ENCODE measurements at regions not wholly inside any gene's neighbourhood (a gene's known extent, or its start where the extent isn't known, plus 50 kb on each side); places are given as distances from the start of the nearest gene placed in this dataset.

DNA sequence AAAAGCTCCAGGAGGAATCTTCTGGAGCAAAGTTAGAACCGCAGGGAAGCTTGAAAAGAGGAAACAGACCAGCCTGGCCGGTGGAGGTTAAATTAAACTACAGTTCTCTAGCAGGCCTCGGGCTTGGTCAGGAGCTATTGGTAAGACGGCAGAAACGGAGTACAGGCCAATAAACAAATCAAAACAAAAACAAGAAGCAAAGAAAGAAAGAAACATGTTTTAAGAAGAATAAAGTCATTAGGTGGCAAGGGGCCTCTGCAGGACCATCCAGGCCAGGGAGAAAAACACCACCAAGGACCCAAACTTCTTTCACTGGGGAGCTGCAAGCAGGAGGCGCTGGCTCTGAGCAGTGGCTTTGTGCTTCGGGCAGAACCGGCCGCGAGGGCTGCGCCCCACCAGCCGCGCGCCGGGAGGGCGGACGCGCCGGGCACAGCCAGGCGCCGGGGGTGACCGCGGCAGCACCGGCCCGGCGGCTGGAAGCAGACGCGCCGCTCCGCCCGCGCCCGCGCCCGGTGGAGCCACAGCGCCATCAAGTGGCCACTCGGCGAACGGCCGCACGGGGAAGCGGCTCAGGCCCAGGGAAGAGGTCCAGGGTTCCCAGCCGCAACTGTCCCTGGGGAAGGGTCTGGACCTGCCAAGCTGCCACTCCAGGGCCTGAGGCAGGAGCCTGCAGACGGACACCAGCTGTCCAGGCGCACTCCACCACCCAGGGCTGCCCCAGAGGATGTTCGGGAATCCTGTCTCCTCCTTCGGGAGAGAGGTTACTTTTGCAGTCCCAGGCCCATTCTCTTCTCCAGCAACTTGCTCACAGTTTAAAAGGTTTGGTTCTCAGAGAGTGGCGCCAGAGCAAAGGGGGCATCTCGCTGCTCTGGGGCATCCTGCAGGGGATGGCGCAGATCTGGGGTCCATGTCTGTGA lies 419.4 kb downstream of the SOX9 start:
- no peak overlapping the region for H3K27ac Mint-ChIP-seq

DNA sequence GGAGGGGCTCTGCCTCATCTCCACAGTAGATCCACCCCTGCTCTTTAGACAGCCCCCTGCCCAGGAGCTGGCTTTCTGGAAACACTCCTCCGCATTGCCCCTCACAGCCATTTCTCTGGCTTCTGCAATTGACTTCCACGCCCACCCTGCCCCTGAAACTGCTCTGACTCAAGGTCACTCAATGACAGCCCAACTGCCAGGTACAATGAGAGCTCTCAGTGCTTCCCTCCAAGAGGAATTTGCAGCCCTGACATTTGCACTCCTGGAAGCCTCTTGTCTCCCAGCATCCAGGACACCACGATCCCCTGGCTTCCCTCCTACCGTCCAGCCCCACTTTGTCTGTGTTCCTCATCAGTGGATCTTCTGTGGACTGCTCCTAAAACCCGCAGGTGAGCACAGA lies 421.5 kb downstream of the SOX9 start:
- H3K27ac ChIP-seq (ENCODE audit: low read depth, low read length) = no peak overlapping the region
- 88% methylated on average over 4 to 5 of the region's 5 CpGs for WGBS, 2 experiments (ENCODE audit: insufficient coverage in 1 of 2, insufficient read length in 1 of 2)
- H3K27ac Mint-ChIP-seq = no peak overlapping the region
- H3K4me3 Mint-ChIP-seq = no peak overlapping the region
- no peak overlapping the region for H3K4me3 ChIP-seq (ENCODE audit: low read length)
- peaks cover 9% of the 10 kb centered on the region for H3K9me3 Mint-ChIP-seq
- TF ChIP-seq, protein P1, sequence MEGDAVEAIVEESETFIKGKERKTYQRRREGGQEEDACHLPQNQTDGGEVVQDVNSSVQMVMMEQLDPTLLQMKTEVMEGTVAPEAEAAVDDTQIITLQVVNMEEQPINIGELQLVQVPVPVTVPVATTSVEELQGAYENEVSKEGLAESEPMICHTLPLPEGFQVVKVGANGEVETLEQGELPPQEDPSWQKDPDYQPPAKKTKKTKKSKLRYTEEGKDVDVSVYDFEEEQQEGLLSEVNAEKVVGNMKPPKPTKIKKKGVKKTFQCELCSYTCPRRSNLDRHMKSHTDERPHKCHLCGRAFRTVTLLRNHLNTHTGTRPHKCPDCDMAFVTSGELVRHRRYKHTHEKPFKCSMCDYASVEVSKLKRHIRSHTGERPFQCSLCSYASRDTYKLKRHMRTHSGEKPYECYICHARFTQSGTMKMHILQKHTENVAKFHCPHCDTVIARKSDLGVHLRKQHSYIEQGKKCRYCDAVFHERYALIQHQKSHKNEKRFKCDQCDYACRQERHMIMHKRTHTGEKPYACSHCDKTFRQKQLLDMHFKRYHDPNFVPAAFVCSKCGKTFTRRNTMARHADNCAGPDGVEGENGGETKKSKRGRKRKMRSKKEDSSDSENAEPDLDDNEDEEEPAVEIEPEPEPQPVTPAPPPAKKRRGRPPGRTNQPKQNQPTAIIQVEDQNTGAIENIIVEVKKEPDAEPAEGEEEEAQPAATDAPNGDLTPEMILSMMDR (conservative IDR thresholded peaks at IDR 0.05) = no peak
- H3K27me3 Mint-ChIP-seq (ENCODE audit: insufficient read depth) = peaks cover 32% of the 10 kb centered on the region
- H3K4me1 ChIP-seq (ENCODE audit: control insufficient read depth, insufficient read depth, low read length) = peaks cover 3% of the 10 kb centered on the region
- no peaks in the 10 kb centered on the region for H3K36me3 Mint-ChIP-seq (ENCODE audit: low read depth)
- peaks cover 23% of the 10 kb centered on the region for H3K27me3 ChIP-seq (ENCODE audit: control insufficient read depth, insufficient read depth, low read length, poor library complexity, severe bottlenecking)
- peaks cover 11% of the 10 kb centered on the region for H3K4me1 Mint-ChIP-seq
- H3K9me3 ChIP-seq (ENCODE audit: control insufficient read depth, low read length) = no peaks in the 10 kb centered on the region
- no peaks in the 10 kb centered on the region for H3K36me3 ChIP-seq (ENCODE audit: control insufficient read depth, insufficient read depth, low read length)
- no peak for DNase-seq
- H3K9ac ChIP-seq (ENCODE audit: extremely low read depth, low read length, poor library complexity, severe bottlenecking) = no peak overlapping the region

More for the DNA sequence above, 419.4 kb downstream of the SOX9 start:
- no peak overlapping the region for H3K27ac ChIP-seq (ENCODE audit: low read depth, low read length)
- Mint-ChIP-seq H3K36me3 (ENCODE audit: low read depth) (no peaks in the 10 kb centered on the region), H3K4me1 (peaks cover 11% of the 10 kb centered on the region), H3K9me3 (peaks cover 5% of the 10 kb centered on the region), H3K27me3 (ENCODE audit: insufficient read depth) (peaks cover 46% of the 10 kb centered on the region), H3K4me3 (no peak overlapping the region)
- TF ChIP-seq, protein P1 (conservative IDR thresholded peaks at IDR 0.05) = peak; percentile 90
- H3K27me3 ChIP-seq (ENCODE audit: control insufficient read depth, insufficient read depth, low read length, poor library complexity, severe bottlenecking) = peaks cover 23% of the 10 kb centered on the region
- DNase-seq = peak; percentile 97
- no peak overlapping the region for H3K9ac ChIP-seq (ENCODE audit: extremely low read depth, low read length, poor library complexity, severe bottlenecking)
- H3K36me3 ChIP-seq (ENCODE audit: control insufficient read depth, insufficient read depth, low read length) = no peaks in the 10 kb centered on the region
- H3K9me3 ChIP-seq (ENCODE audit: control insufficient read depth, low read length) = no peaks in the 10 kb centered on the region
- H3K4me1 ChIP-seq (ENCODE audit: control insufficient read depth, insufficient read depth, low read length) = peaks cover 3% of the 10 kb centered on the region
- 12 to 26% methylated on average over 14 to 48 of the region's 50 CpGs for WGBS, 2 experiments (ENCODE audit: insufficient coverage in 1 of 2, insufficient read length in 1 of 2)
- H3K4me3 ChIP-seq (ENCODE audit: low read length) = no peak overlapping the region

DNA sequence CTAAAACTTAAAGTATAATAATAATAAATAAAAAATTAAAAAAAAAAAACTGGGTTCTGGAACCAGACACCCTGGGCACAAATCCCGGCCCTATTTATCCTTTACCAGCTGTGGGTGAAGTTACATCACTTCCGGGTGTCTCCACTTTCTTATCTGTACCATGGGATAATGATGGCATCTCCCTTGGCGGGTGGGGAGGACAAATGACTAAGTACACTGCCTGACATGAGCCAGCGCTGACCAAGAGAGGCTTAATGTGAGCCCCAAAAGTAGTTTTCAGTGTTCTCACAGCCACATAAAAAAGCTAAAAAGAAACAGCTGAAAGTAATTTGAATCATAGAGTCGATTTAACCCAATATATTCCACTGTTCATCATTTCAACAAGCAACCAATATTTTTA lies 424.9 kb downstream of the SOX9 start:
- Histone ChIP-seq H3K4me1 (ENCODE audit: control insufficient read depth, insufficient read depth, low read length) (no peaks in the 10 kb centered on the region), H3K36me3 (ENCODE audit: control insufficient read depth, insufficient read depth, low read length) (no peaks in the 10 kb centered on the region), H3K27ac (ENCODE audit: low read depth, low read length) (no peak overlapping the region), H3K4me3 (ENCODE audit: low read length) (no peak overlapping the region), H3K27me3 (ENCODE audit: control insufficient read depth, insufficient read depth, low read length, poor library complexity, severe bottlenecking) (no peaks in the 10 kb centered on the region), H3K9me3 (ENCODE audit: control insufficient read depth, low read length) (no peaks in the 10 kb centered on the region), H3K9ac (ENCODE audit: extremely low read depth, low read length, poor library complexity, severe bottlenecking) (no peak overlapping the region)
- no peak overlapping the region for H3K27ac Mint-ChIP-seq
- DNase-seq = no peak
- peaks cover 11% of the 10 kb centered on the region for H3K9me3 Mint-ChIP-seq
- peaks cover 20% of the 10 kb centered on the region for H3K27me3 Mint-ChIP-seq (ENCODE audit: insufficient read depth)
- no peak overlapping the region for H3K4me3 Mint-ChIP-seq
- 96 to 100% methylated on average over 4 to 5 of the region's 5 CpGs for WGBS, 2 experiments (ENCODE audit: insufficient coverage in 1 of 2, insufficient read length in 1 of 2)
- H3K4me1 Mint-ChIP-seq = no peaks in the 10 kb centered on the region
- TF ChIP-seq, protein P1 (conservative IDR thresholded peaks at IDR 0.05) = no peak
- no peaks in the 10 kb centered on the region for H3K36me3 Mint-ChIP-seq (ENCODE audit: low read depth)

Data from endodermal cell (in vitro differentiated cells).